ENCODE measurements at regions not wholly inside any gene's neighbourhood (a gene's known extent, or its start where the extent isn't known, plus 50 kb on each side); places are given as distances from the start of the nearest gene placed in this dataset.

- TF ChIP-seq CTCF (IDR thresholded peaks at IDR 0.05; ENCODE audit: low read depth, low read length, missing input control) (no peak), TAF1 (conservative IDR thresholded peaks at IDR 0.05) (no peak), FOXA2 (IDR thresholded peaks at IDR 0.05) (no peak)
Observed at GRCh38 chr4:11698846-11699590, 270.3 kb upstream of the HS3ST1 start (continued).

GRCh38 chr4:11698033-11698432, 269.3 kb upstream of the HS3ST1 start:
- WGBS, result 62% methylated on average over 2 of the region's 2 CpGs
- Histone ChIP-seq H3K36me3 (ENCODE audit: control insufficient read depth in 4 of 4, insufficient read depth in 3 of 4, low read depth in 1 of 4, low read length in 3 of 4) (no peaks in the 10 kb centered on the region), H3K27ac (ENCODE audit: low read depth in 1 of 2, low read length in 2 of 2) (no peak overlapping the region), H3K9ac (ENCODE audit: low read depth in 1 of 2, low read length in 2 of 2) (no peak overlapping the region), H3K4me3 (ENCODE audit: low read depth in 1 of 3, low read length in 3 of 3) (no peak overlapping the region), H3K4me1 (ENCODE audit: control insufficient read depth in 4 of 4, insufficient read depth in 4 of 4, low read length in 3 of 4) (no peaks in the 10 kb centered on the region), H3K27me3 (ENCODE audit: control insufficient read depth in 4 of 4, insufficient read depth in 4 of 4, low read length in 3 of 4) (no peaks in the 10 kb centered on the region), H3K9me3 (ENCODE audit: control insufficient read depth in 4 of 4, low read length in 3 of 4) (peaks cover 2 to 5% (median 3%) of the 10 kb centered on the region in 4 donors)
- TF ChIP-seq YY1 (IDR thresholded peaks at IDR 0.05) (no peak), TAF1 (conservative IDR thresholded peaks at IDR 0.05) (no peak), JUND (IDR thresholded peaks at IDR 0.05) (no peak), REST (IDR thresholded peaks at IDR 0.05) (no peak), HNF4G (IDR thresholded peaks at IDR 0.05) (no peak), ZBTB33 (IDR thresholded peaks at IDR 0.05) (no peak), GABPA (IDR thresholded peaks at IDR 0.05 in 1 of 2, conservative IDR thresholded peaks at IDR 0.05 in 1 of 2) (no peak)
- DNase-seq (ENCODE audit: low spot score), result no peak

GRCh38 chr4:11693693-11694092, 265.0 kb upstream of the HS3ST1 start:
- 28% methylated on average over 2 of the region's 2 CpGs for WGBS
- H3K9ac ChIP-seq (ENCODE audit: low read depth in 1 of 2, low read length in 2 of 2), result no peak overlapping the region
- H3K27me3 ChIP-seq (ENCODE audit: control insufficient read depth in 4 of 4, insufficient read depth in 4 of 4, low read length in 3 of 4), result no peaks in the 10 kb centered on the region
- no peaks in the 10 kb centered on the region for H3K36me3 ChIP-seq (ENCODE audit: control insufficient read depth in 4 of 4, insufficient read depth in 3 of 4, low read depth in 1 of 4, low read length in 3 of 4)
- DNase-seq (ENCODE audit: low spot score), result no peak
- TF ChIP-seq FOXA1 (IDR thresholded peaks at IDR 0.05) (no peak), GABPA (IDR thresholded peaks at IDR 0.05 in 1 of 2, conservative IDR thresholded peaks at IDR 0.05 in 1 of 2) (no peak), CTCF (IDR thresholded peaks at IDR 0.05; ENCODE audit: low read depth, low read length, missing input control) (no peak), MAX (IDR thresholded peaks at IDR 0.05) (no peak), RXRA (IDR thresholded peaks at IDR 0.05) (no peak), REST (IDR thresholded peaks at IDR 0.05) (no peak)
- H3K4me1 ChIP-seq (ENCODE audit: control insufficient read depth in 4 of 4, insufficient read depth in 4 of 4, low read length in 3 of 4), result no peaks in the 10 kb centered on the region
- no peak overlapping the region for H3K27ac ChIP-seq (ENCODE audit: low read depth in 1 of 2, low read length in 2 of 2)
- H3K9me3 ChIP-seq (ENCODE audit: control insufficient read depth in 4 of 4, low read length in 3 of 4), result peaks cover 2 to 7% (median 3%) of the 10 kb centered on the region in 4 donors
- no peak overlapping the region for H3K4me3 ChIP-seq (ENCODE audit: low read depth in 1 of 3, low read length in 3 of 3)
